Activated CD4-positive, alpha-beta T cell treated with anti-CD3 and anti-CD28 coated beads, Interleukin-2, amount 10 ng/mL, durations not matched to agents 7 days and 5 days (primary cell): ENCODE measurements at regions not wholly inside any gene's neighbourhood (a gene's known extent, or its start where the extent isn't known, plus 50 kb on each side); places are given as distances from the start of the nearest gene placed in this dataset.

Experiments used
- CTCF ChIA-PET: fragments of 350-600 bp; sonication (Branson Sonifier 250); formaldehyde crosslinking; loops from one replicate; lab custom pipeline; 2021; ENCODE audit warnings: antibody characterized with exemption; lab: Charles Lee
- POLR2A ChIA-PET: fragments of 350-600 bp; sonication (Branson Sonifier 250); formaldehyde crosslinking; loops from one replicate; lab custom pipeline; 2021; ENCODE audit warnings: antibody characterized with exemption; lab: Charles Lee
- DNase-seq: peaks from one replicate; pipeline ENCODE4 v3.0.0-alpha.2; 2020
- H3K27ac Mint-ChIP-seq: one replicate; pipeline ENCODE4 v1.8.0; 2021; ENCODE audit warnings: mild to moderate bottlenecking, moderate library complexity, mixed read lengths
- H3K27me3 Mint-ChIP-seq: one replicate; pipeline ENCODE4 v1.8.0; 2021; ENCODE audit warnings: mixed read lengths
- H3K36me3 Mint-ChIP-seq: one replicate; pipeline ENCODE4 v1.8.0; 2021; ENCODE audit warnings: low read depth, mixed read lengths
- H3K4me1 Mint-ChIP-seq: one replicate; pipeline ENCODE4 v1.8.0; 2021; ENCODE audit warnings: mixed read lengths
- H3K4me3 Mint-ChIP-seq: one replicate; pipeline ENCODE4 v1.8.0; 2021; ENCODE audit warnings: mild to moderate bottlenecking, moderate library complexity, mixed read lengths
- H3K9me3 Mint-ChIP-seq: one replicate; pipeline ENCODE4 v1.8.0; 2021; ENCODE audit warnings: mixed read lengths

DNA sequence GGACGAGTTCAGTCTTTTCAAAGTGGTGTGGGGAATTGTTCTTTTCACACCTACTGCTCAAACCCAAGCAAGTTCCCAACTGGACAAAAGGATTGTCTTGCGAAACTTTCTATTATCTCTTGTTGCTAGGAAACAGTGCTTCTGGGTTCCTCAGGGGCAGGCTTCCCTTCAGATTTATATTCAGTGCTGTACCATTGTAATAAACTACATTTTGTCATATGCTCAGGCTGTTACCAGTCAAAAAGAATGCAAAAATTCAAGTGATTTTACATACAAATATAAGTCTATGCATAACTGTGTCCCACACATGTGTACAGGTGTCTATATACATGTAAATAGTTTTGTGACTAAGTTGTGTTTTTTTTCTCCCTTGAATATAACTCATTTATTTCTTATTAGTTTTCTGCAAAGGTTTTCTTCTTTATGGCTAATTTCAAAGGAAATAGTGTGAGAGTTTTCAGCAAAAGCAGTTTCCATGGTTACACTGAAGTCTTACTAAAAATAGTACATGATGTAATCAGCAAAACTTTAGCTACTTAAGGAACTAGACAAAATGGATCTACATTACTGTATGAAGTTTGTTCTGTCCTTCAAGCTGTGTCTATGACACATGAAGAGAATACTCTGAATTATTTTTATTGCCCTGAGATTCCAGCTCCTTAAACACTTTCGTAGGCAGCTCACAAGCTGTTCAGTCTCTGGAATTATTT, 430.2 kb upstream of the TMPO start:
- Mint-ChIP-seq H3K9me3 (no peaks in the 10 kb centered on the region), H3K27me3 (no peaks in the 10 kb centered on the region), H3K36me3 (no peaks in the 10 kb centered on the region), H3K27ac (no peak overlapping the region), H3K4me1 (no peaks in the 10 kb centered on the region), H3K4me3 (no peak overlapping the region)
- CTCF ChIA-PET: no interaction called here
- DNase-seq: no peak
- POLR2A ChIA-PET: no interaction called here

DNA sequence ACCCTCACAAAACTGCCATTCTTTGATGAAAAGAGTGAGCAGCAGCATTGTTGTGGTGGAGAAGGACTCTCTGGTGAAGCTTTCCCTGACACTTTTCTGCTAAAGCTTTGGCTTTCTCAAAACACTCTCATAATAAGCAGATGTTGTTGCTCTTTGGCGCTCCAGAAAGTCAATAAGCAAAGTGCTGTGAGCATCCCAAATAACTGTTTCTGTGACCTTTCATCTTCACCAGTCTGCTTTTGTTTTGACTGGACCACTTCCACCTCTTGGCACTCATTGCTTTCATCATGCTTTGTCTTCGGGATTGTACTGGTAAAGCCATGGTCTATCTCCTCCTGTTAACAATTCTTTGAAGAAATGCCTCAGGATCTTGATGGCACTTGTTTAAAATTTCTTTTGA, 424.7 kb upstream of the TMPO start:
- Mint-ChIP-seq H3K27ac (no peak overlapping the region), H3K9me3 (no peaks in the 10 kb centered on the region), H3K4me1 (no peaks in the 10 kb centered on the region), H3K27me3 (no peaks in the 10 kb centered on the region), H3K36me3 (no peaks in the 10 kb centered on the region), H3K4me3 (no peak overlapping the region)
- ChIA-PET POLR2A (no interaction called here), CTCF (no interaction called here)
- no peak for DNase-seq

DNA sequence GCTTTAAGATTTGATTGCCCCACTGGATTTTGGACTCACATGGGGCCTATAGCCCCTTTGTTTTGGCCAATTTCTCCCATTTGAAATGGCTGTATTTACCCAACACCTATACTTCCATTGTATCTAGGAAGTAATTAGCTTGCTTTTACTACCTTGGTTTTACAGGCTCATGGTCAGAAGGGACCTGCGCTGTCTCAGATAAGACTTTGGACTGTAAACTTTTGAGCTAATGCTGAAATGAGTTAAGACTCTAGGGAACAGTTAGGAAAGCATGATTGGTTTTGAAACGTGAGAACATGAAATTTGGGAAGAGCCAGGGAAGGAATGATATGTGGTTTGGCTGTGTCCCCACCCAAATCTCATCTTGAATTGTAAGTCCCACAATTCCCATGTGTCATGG, 419.0 kb upstream of the TMPO start:
- Mint-ChIP-seq H3K4me1 (no peaks in the 10 kb centered on the region), H3K36me3 (no peaks in the 10 kb centered on the region), H3K27ac (no peak overlapping the region), H3K4me3 (no peak overlapping the region), H3K9me3 (no peaks in the 10 kb centered on the region), H3K27me3 (no peaks in the 10 kb centered on the region)
- no peak for DNase-seq
- POLR2A ChIA-PET: no interaction called here
- CTCF ChIA-PET: no interaction called here

DNA sequence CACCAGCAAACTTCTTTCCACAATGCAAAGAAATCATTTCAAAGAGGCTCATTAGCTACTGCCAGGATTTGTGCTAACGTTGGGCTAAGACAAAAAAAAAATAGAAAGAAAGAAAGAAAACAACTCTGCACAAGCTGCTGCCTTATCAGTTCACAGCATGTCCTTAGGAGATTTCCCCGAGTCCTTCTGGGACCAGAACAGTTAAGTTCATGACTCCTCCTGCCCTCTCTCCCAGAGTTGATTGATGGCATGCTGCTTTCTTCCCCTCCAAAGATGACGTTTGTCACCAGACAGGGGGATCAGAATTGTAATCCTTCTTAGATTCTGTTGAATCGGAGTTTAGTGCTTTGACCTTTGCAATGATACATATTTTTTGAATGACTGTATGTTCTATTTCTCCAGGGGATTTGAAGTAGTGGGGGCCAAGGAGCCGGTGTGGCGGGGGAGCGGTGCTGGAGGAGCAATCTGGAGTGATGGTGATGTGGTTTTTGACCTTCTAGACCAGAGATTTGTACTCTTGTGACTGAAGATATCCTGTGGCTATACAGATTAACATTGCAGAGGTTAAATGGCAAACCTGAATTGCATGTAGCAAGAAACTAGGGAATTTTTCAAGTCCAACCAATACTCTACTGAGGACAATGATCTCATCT, 409.2 kb upstream of the TMPO start:
- POLR2A ChIA-PET: no interaction called here
- DNase-seq: no peak
- Mint-ChIP-seq H3K27ac (no peak overlapping the region), H3K9me3 (no peaks in the 10 kb centered on the region), H3K4me3 (no peak overlapping the region), H3K27me3 (peaks cover 1% of the 10 kb centered on the region), H3K4me1 (no peaks in the 10 kb centered on the region), H3K36me3 (no peaks in the 10 kb centered on the region)
- CTCF ChIA-PET: no interaction called here

DNA sequence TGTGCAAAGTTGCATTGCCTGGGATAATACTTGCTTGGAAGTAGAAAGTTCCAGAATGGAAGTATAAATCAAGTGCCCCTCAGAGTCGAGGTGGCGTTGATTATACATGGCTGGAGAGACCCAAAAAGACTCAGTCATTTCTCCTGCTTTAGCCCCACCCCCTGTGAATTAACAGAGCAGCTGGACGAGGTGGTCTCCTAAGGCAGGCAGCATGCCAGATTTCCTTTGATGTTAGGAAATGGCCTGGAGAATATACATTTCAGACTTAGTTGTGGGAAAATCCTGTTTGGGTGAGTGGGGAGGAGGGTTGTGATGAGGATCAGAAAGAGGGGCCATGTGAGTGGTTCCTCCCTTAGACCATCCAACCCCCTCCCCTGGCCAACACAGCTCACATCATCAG, 406.1 kb upstream of the TMPO start:
- CTCF ChIA-PET: no interaction called here
- POLR2A ChIA-PET: no interaction called here
- Mint-ChIP-seq H3K27ac (no peak overlapping the region), H3K9me3 (no peaks in the 10 kb centered on the region), H3K4me1 (no peaks in the 10 kb centered on the region), H3K36me3 (no peaks in the 10 kb centered on the region), H3K27me3 (no peaks in the 10 kb centered on the region), H3K4me3 (no peak overlapping the region)
- no peak for DNase-seq

DNA sequence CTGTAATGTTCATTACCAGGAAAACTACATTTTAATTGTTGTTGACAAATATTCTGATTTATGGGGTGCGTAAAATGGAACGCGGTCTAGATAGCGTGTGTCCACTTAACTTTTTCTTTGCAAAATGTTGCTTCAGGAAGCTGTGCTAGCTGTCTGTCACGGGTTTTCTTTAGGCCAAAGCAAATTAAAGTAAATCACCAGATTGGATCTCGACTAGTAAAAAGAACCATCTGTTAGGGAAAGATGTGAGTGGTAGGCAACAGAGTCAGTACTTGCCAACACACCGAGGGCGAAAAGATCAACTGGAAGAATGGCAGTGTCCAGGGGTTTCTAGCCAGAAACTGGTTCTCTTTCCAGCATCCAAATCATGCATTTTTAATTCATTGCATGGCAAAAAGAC, 404.9 kb upstream of the TMPO start:
- CTCF ChIA-PET: no interaction called here
- H3K27me3 Mint-ChIP-seq: no peaks in the 10 kb centered on the region
- H3K4me3 Mint-ChIP-seq: no peak overlapping the region
- H3K27ac Mint-ChIP-seq: no peak overlapping the region
- H3K36me3 Mint-ChIP-seq: no peaks in the 10 kb centered on the region
- POLR2A ChIA-PET: no interaction called here
- no peak for DNase-seq
- no peaks in the 10 kb centered on the region for H3K4me1 Mint-ChIP-seq
- no peaks in the 10 kb centered on the region for H3K9me3 Mint-ChIP-seq

DNA sequence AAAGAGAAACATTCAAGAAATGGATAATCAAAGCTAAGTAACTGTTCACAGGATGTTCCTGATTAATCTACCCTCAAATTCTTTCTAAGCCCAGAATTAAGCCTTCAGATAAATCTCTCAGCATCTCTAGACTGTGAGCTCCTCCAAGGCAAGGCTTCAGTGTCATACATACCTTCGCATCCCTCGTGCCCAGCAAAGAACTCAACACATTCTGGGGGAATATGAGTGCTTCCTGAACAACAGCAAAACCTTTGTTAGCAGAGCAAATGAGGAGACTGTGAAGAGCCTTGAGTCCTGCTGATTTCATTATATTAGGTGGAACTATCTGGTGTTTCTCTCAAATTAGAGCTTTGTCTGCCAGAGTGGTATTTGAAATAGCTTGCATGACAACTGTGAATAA, 401.8 kb upstream of the TMPO start:
- Mint-ChIP-seq H3K4me1 (no peaks in the 10 kb centered on the region), H3K36me3 (no peaks in the 10 kb centered on the region), H3K4me3 (no peak overlapping the region), H3K9me3 (no peaks in the 10 kb centered on the region), H3K27ac (no peak overlapping the region), H3K27me3 (no peaks in the 10 kb centered on the region)
- ChIA-PET POLR2A (no interaction called here), CTCF (no interaction called here)
- DNase-seq: no peak

DNA sequence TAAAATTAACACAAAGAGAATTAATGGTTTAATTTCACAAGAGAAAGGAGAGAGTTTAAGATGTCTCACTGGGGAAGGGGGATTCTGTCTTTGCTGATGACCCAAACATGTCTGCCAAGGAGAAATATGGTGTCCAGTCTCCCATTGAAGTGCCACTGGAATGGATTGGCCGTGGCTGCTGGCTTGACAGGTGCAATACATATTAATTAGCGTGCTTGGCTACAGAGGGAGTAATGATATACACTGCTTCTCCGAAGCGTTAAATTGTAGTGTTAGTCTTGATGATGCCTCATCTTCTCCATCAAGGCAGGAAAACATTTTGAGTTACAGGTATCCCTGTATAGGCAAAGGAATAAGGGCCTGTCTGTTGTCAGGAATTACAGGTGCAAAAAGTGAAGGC, 393.4 kb upstream of the TMPO start:
- CTCF ChIA-PET: no interaction called here
- H3K4me1 Mint-ChIP-seq: no peaks in the 10 kb centered on the region

DNA sequence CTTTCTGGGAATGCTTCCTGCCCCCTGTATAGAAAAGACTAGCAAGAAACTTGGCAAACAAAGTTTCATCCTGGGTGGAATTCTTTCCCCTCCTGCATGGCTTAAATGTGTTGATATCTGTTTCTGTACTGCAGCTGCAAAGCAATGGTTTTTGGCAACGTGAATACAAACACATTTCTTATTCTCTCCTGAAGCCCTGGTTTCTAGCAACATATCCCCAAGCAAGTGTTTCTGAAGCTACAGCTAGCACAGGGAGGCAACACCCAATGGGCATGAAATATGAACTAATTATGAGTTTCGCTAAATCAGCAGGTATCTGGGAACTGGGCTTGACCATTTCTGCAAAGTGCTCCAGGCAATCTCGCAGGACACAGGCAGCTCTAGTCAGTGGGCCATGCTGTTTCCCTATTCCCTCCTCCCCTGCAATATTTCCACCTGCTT, 392.3 kb upstream of the TMPO start:
- no peak for DNase-seq
- H3K27ac Mint-ChIP-seq: no peak overlapping the region
- no peaks in the 10 kb centered on the region for H3K9me3 Mint-ChIP-seq
- H3K36me3 Mint-ChIP-seq: no peaks in the 10 kb centered on the region
- no peak overlapping the region for H3K4me3 Mint-ChIP-seq
- H3K27me3 Mint-ChIP-seq: peaks cover 6% of the 10 kb centered on the region
- H3K4me1 Mint-ChIP-seq: no peaks in the 10 kb centered on the region
- ChIA-PET POLR2A (no interaction called here), CTCF (no interaction called here)

More for the DNA sequence above, 393.4 kb upstream of the TMPO start:
- no peak for DNase-seq
- H3K36me3 Mint-ChIP-seq: no peaks in the 10 kb centered on the region
- peaks cover 6% of the 10 kb centered on the region for H3K27me3 Mint-ChIP-seq
- H3K4me3 Mint-ChIP-seq: no peak overlapping the region
- no peaks in the 10 kb centered on the region for H3K9me3 Mint-ChIP-seq
- POLR2A ChIA-PET: no interaction called here
- no peak overlapping the region for H3K27ac Mint-ChIP-seq

DNA sequence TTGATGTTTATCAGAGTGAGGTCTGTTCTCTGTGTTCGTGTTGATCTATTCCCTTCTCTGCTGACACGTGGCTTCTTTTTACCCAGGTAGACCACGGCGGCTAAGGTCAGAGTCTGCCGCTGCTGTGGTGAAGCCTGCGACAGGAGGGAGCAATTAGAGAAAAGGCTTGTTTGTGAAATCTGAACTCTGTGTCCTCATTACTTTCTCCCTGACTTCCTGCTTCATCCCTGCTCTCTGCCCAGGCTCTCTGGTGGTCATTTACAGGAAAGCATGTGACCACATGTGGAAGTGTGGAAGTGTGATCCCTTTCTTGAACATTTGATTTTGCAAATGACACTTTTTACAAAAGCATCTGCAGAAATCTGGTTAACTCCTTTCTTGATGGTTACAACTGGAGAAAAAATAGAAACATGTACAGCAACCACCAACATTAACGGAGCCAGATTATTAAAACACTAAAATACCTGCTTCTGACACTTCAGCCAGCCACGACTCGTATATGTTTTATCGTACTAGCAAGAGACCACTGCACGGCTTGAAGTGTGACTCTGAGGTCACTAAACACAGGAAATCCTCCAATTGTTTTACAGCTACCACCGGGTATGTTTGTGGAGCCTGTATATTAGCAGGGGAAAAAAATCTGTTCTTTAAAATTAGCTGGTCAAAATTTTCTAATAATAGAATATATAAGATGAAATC, 388.6 kb upstream of the TMPO start:
- Mint-ChIP-seq H3K9me3 (peaks cover 1% of the 10 kb centered on the region), H3K4me1 (no peaks in the 10 kb centered on the region), H3K27me3 (peaks cover 6% of the 10 kb centered on the region), H3K27ac (no peak overlapping the region), H3K36me3 (no peaks in the 10 kb centered on the region), H3K4me3 (no peak overlapping the region)
- ChIA-PET POLR2A (no interaction called here), CTCF (no interaction called here)
- DNase-seq: no peak

DNA sequence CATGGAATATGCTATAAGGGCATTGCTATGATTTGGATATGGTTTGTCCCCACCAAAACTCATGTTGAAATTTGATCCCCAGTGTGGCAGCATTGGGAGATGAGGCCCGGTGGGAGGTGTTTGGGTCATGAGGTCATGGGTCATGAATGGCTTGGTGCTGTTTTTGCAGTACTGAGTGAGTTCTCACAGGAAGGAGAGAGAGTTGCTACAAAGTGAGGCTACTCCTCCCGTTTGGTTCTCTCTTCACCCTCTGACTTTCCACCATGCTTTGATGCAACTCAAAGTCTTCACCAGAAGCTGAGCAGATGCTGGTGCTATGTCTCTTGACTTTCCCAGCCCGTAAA, 388.1 kb upstream of the TMPO start:
- H3K9me3 Mint-ChIP-seq: peaks cover 3% of the 10 kb centered on the region
- DNase-seq: no peak
- POLR2A ChIA-PET: no interaction called here
- no peaks in the 10 kb centered on the region for H3K36me3 Mint-ChIP-seq
- H3K4me1 Mint-ChIP-seq: no peaks in the 10 kb centered on the region
- H3K27me3 Mint-ChIP-seq: peaks cover 6% of the 10 kb centered on the region
- CTCF ChIA-PET: interaction anchor here (1.6 kb wide), 1 partner anchor 11 kb away, joined by 4 read pairs; no protein-coding TSS in a partner anchor
- no peak overlapping the region for H3K4me3 Mint-ChIP-seq
- H3K27ac Mint-ChIP-seq: no peak overlapping the region

DNA sequence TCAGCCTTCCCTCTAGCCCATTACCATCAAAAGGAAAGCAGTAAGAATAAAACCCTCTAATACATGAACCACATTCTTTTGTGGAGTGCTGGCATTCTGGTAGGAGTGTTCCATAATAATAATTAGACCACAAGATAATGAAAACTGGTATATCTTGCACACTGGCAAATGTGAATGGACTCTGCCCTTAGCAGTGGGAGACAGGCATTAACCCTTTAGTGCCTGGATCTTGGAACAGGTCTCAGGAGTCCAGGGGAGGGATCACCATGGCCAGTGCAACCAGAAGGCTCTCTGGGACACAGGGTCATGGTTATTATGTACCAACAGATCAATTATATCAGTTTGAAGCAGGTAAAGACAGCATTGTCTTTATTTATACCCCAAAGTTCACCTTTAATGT, 387.5 kb upstream of the TMPO start:
- H3K4me1 Mint-ChIP-seq: no peaks in the 10 kb centered on the region
- peaks cover 6% of the 10 kb centered on the region for H3K27me3 Mint-ChIP-seq
- H3K4me3 Mint-ChIP-seq: no peak overlapping the region
- ChIA-PET CTCF (interaction anchor here (1.6 kb wide), 1 partner anchor 11 kb away, joined by 4 read pairs; no protein-coding TSS in a partner anchor), POLR2A (no interaction called here)
- peaks cover 3% of the 10 kb centered on the region for H3K9me3 Mint-ChIP-seq
- no peak for DNase-seq
- no peak overlapping the region for H3K27ac Mint-ChIP-seq
- H3K36me3 Mint-ChIP-seq: no peaks in the 10 kb centered on the region

DNA sequence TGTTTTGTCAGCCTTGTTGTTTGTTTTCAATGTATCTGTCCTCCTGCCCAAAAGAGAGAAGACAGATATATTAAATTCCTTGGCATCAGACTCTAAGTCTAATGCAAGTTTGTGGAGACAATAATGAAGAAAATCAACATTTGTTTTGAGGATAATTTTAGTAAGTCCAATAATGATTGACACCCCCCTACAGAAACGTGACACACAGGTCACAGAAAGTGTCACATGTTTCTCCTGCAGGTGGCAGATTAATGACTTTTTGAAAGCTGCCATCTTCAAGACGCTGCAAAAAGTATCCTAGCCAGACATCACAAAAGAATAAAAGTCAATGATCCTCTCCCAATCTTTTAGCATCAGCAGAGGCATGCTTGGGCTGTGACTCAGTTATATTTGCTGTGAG, 378.8 kb upstream of the TMPO start:
- H3K36me3 Mint-ChIP-seq: no peaks in the 10 kb centered on the region
- ChIA-PET POLR2A (no interaction called here), CTCF (no interaction called here)
- peaks cover 3% of the 10 kb centered on the region for H3K9me3 Mint-ChIP-seq
- DNase-seq: no peak
- no peaks in the 10 kb centered on the region for H3K4me1 Mint-ChIP-seq
- no peak overlapping the region for H3K27ac Mint-ChIP-seq
- no peak overlapping the region for H3K4me3 Mint-ChIP-seq
- H3K27me3 Mint-ChIP-seq: peaks cover 3% of the 10 kb centered on the region
